H9 (cell line): ENCODE measurements at regions not wholly inside any gene's neighbourhood (a gene's known extent, or its start where the extent isn't known, plus 50 kb on each side); places are given as distances from the start of the nearest gene placed in this dataset.

Experiments used
- DNase-seq: peaks from one replicate; pipeline ENCODE4 v3.0.0-alpha.2; 2017
- H2AFZ ChIP-seq: one replicate; pipeline ENCODE4 v1.6.1; 2013; ENCODE audit warnings: mild to moderate bottlenecking, low read length, control low read depth, moderate library complexity
- H2AK5ac ChIP-seq: 2 replicates; pipeline ENCODE4 v1.6.1; 2013; ENCODE audit warnings: low read length, control low read depth, mixed read lengths; ENCODE audit not compliant: insufficient read length
- H2BK120ac ChIP-seq: one replicate; pipeline ENCODE4 v1.6.1; 2013; ENCODE audit warnings: low read depth, mild to moderate bottlenecking, low read length, control low read depth, inconsistent platforms; ENCODE audit not compliant: poor library complexity, severe bottlenecking
- H2BK12ac ChIP-seq: 2 replicates; pipeline ENCODE4 v1.6.1; 2013; ENCODE audit warnings: low read length, control low read depth, mixed read lengths, low read depth; ENCODE audit not compliant: insufficient read length
- H2BK15ac ChIP-seq: 2 replicates; pipeline ENCODE4 v1.6.1; 2013; ENCODE audit warnings: low read depth, low read length, control low read depth
- H2BK20ac ChIP-seq: one replicate; pipeline ENCODE4 v1.6.1; 2013; ENCODE audit warnings: low read depth, mild to moderate bottlenecking, low read length, control low read depth, inconsistent platforms; ENCODE audit not compliant: poor library complexity, severe bottlenecking
- H2BK5ac ChIP-seq: 2 replicates; pipeline ENCODE4 v1.6.1; 2013; ENCODE audit warnings: low read length, control low read depth, mixed read lengths; ENCODE audit not compliant: insufficient read length
- H3K14ac ChIP-seq: 2 replicates; pipeline ENCODE4 v1.6.1; 2013; ENCODE audit warnings: low read length, control low read depth; ENCODE audit not compliant: insufficient read depth
- H3K18ac ChIP-seq: 2 replicates; pipeline ENCODE4 v1.6.1; 2013; ENCODE audit warnings: low read depth, mild to moderate bottlenecking, mixed read lengths, low read length, control low read depth; ENCODE audit not compliant: insufficient read length
- H3K23ac ChIP-seq: 2 replicates; pipeline ENCODE4 v1.6.1; 2013; ENCODE audit warnings: low read length, control low read depth, mixed read lengths, low read depth; ENCODE audit not compliant: insufficient read length
- H3K23me2 ChIP-seq: 2 replicates; pipeline ENCODE4 v1.6.1; 2013; ENCODE audit warnings: low read depth, mild to moderate bottlenecking, mixed read lengths, low read length, control low read depth; ENCODE audit not compliant: insufficient read length, poor library complexity, severe bottlenecking
- H3K27ac ChIP-seq: 2 replicates; pipeline ENCODE4 v1.5.1; 2013; ENCODE audit warnings: low read length, control low read depth, mixed read lengths, low read depth; ENCODE audit not compliant: insufficient read length
- H3K27me3 ChIP-seq: 2 replicates; pipeline ENCODE4 v1.6.1; 2013; ENCODE audit warnings: low read length, control low read depth, inconsistent platforms; ENCODE audit not compliant: insufficient read depth
- H3K4ac ChIP-seq: 2 replicates; pipeline ENCODE4 v1.6.1; 2013; ENCODE audit warnings: low read depth, mild to moderate bottlenecking, control low read depth, inconsistent platforms, low read length, moderate library complexity
- H3K4me1 ChIP-seq: 2 replicates; pipeline ENCODE4 v1.6.1; 2013; ENCODE audit warnings: low read length, control low read depth, inconsistent platforms; ENCODE audit not compliant: insufficient read depth
- H3K4me2 ChIP-seq: 2 replicates; pipeline ENCODE4 v1.6.1; 2013; ENCODE audit warnings: low read length, control low read depth, mixed read lengths; ENCODE audit not compliant: insufficient read length, insufficient read depth
- H3K56ac ChIP-seq: 2 replicates; pipeline ENCODE4 v1.6.1; 2013; ENCODE audit warnings: low read depth, mild to moderate bottlenecking, mixed read lengths, low read length, control low read depth; ENCODE audit not compliant: insufficient read length
- H3K79me1 ChIP-seq: 2 replicates; pipeline ENCODE4 v1.6.1; 2013; ENCODE audit warnings: low read depth, mild to moderate bottlenecking, moderate library complexity, low read length, control low read depth, inconsistent platforms; ENCODE audit not compliant: insufficient read depth, poor library complexity, severe bottlenecking
- H3K79me2 ChIP-seq: 2 replicates; pipeline ENCODE4 v1.6.1; 2013; ENCODE audit warnings: low read length, control low read depth, inconsistent platforms; ENCODE audit not compliant: insufficient read depth
- H3K9ac ChIP-seq: 2 replicates; pipeline ENCODE4 v1.6.1; 2013; ENCODE audit warnings: low read length, control low read depth, mixed read lengths; ENCODE audit not compliant: insufficient read length; ENCODE audit errors: extremely low read depth
- H3K9me3 ChIP-seq: one replicate; pipeline ENCODE4 v1.6.1; 2013; ENCODE audit warnings: low read depth, low read length, inconsistent platforms; ENCODE audit not compliant: control insufficient read depth
- H3T11ph ChIP-seq: one replicate; pipeline ENCODE4 v1.6.1; 2013; ENCODE audit warnings: mild to moderate bottlenecking, low read length, control low read depth, inconsistent platforms
- H4K20me1 ChIP-seq: one replicate; pipeline ENCODE4 v1.6.1; 2013; ENCODE audit not compliant: control insufficient read depth, insufficient read length, insufficient read depth
- H4K5ac ChIP-seq: 2 replicates; pipeline ENCODE4 v1.6.1; 2013; ENCODE audit warnings: low read depth, mild to moderate bottlenecking, mixed read lengths, low read length, control low read depth; ENCODE audit not compliant: insufficient read length
- H4K8ac ChIP-seq: replicated peaks from 2 replicates; pipeline ENCODE4 v1.6.1; 2013; ENCODE audit warnings: low read length, control low read depth, mixed read lengths, low read depth; ENCODE audit not compliant: insufficient read length
- H4K91ac ChIP-seq: 2 replicates; pipeline ENCODE4 v1.6.1; 2013; ENCODE audit warnings: low read depth, mild to moderate bottlenecking, moderate library complexity, mixed read lengths, low read length, control low read depth; ENCODE audit not compliant: insufficient read length
- H3K27ac Mint-ChIP-seq, 3 experiments: 2 replicates in 2 of 3; 3 replicates in 1 of 3; pipeline ENCODE4 v1.8.0; 2020 to 2021; ENCODE audit warnings: mixed read lengths in 3 of 3, mild to moderate bottlenecking in 1 of 3, moderate library complexity in 1 of 3
- H3K27me3 Mint-ChIP-seq: 2 replicates; pipeline ENCODE4 v1.8.0; 2021; ENCODE audit warnings: low read depth, mild to moderate bottlenecking, moderate library complexity, mixed read lengths
- H3K36me3 Mint-ChIP-seq, 3 experiments: 2 replicates in 2 of 3; 3 replicates in 1 of 3; pipeline ENCODE4 v1.8.0; 2020 to 2021; ENCODE audit warnings: low read depth in 3 of 3, mixed read lengths in 3 of 3; ENCODE audit not compliant: insufficient read depth in 1 of 3
- H3K4me1 Mint-ChIP-seq, 2 experiments: 2 replicates each; pipeline ENCODE4 v1.8.0; 2020; ENCODE audit warnings: mixed read lengths in 2 of 2
- H3K4me3 Mint-ChIP-seq, 2 experiments: 2 replicates in 1 of 2; 3 replicates in 1 of 2; pipeline ENCODE4 v1.8.0; 2020 to 2021; ENCODE audit warnings: mild to moderate bottlenecking in 2 of 2, mixed read lengths in 2 of 2, moderate library complexity in 1 of 2
- H3K9me3 Mint-ChIP-seq, 2 experiments: 2 replicates in 1 of 2; 3 replicates in 1 of 2; pipeline ENCODE4 v1.8.0; 2020; ENCODE audit warnings: mild to moderate bottlenecking in 2 of 2, mixed read lengths in 2 of 2, moderate library complexity in 1 of 2
- WGBS: extraction: QIAGEN DNeasy Blood & Tissue Kit; methylation state at CpG from one replicate; pipeline ENCODE4 v1.1.7; 2013; ENCODE audit warnings: missing lambda C conversion rate, low lambda C conversion rate, mixed read lengths; ENCODE audit not compliant: insufficient read length; ENCODE audit errors: extremely low coverage; 5-methylcytosine and 5-hydroxymethylcytosine counted together
- TF ChIP-seq, protein P1 (sequence below): fragments of 200-600 bp; sonication (generic); conservative IDR thresholded peaks from 3 replicates; pipeline ENCODE4 v1.8.0; 2021; ENCODE audit warnings: antibody characterized with exemption, mild to moderate bottlenecking

DNA sequence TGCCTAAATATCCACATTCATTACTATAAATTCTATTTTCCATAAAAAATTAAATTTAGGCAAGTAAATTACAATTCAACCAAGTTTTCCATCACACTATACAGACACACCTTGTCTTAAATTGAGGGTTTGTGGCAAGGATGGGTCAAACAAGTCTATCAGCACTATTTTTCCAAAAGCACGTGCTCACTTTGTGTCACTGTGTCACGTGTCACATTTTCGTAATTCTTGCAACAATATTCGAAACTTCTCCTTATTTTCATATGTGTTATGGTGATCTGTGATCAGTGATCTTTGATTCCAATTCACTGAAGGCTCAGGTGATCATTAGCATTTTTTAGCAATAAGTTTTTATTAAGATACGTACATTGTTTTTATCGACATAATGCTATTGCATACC lies 323.3 kb upstream of the CNTN4 start:
- no peak overlapping the region for H2BK20ac ChIP-seq
- no peaks in the 10 kb centered on the region for H3K23me2 ChIP-seq
- Mint-ChIP-seq H3K27me3 (no peaks in the 10 kb centered on the region; the same call in 1 of the 2 replicates), H3K4me3 (no peak overlapping the region), H3K27ac (no peak overlapping the region), H3K4me1 (peaks cover 12 to 13% of the 10 kb centered on the region in 2 experiments), H3K36me3 (no peaks in the 10 kb centered on the region; a peak in 1 of 7 replicates), H3K9me3 (no peaks in the 10 kb centered on the region; a peak in 1 of 5 replicates)
- DNase-seq: no peak
- H2AFZ ChIP-seq: no peak overlapping the region
- H2BK12ac ChIP-seq: no peak overlapping the region
- no peak overlapping the region for H3K23ac ChIP-seq
- no peak overlapping the region for H3T11ph ChIP-seq
- H3K4ac ChIP-seq: no peak overlapping the region
- no peaks in the 10 kb centered on the region for H3K9me3 ChIP-seq
- no peaks in the 10 kb centered on the region for H4K20me1 ChIP-seq
- no peak overlapping the region for H4K5ac ChIP-seq
- H2BK5ac ChIP-seq: no peak overlapping the region
- H3K4me2 ChIP-seq: no peak overlapping the region
- no peak overlapping the region for H3K9ac ChIP-seq
- no peak overlapping the region for H2BK120ac ChIP-seq
- no peaks in the 10 kb centered on the region; the same call in 1 of the 2 replicates for H3K4me1 ChIP-seq
- no peaks in the 10 kb centered on the region for H3K27me3 ChIP-seq
- no peak overlapping the region for H3K56ac ChIP-seq
- no peak overlapping the region for H3K14ac ChIP-seq
- H3K18ac ChIP-seq: no peak overlapping the region
- H2AK5ac ChIP-seq: no peak overlapping the region
- no peaks in the 10 kb centered on the region for H3K79me1 ChIP-seq
- no peak overlapping the region for H4K8ac ChIP-seq
- no peaks in the 10 kb centered on the region for H3K79me2 ChIP-seq
- TF ChIP-seq, protein P1, sequence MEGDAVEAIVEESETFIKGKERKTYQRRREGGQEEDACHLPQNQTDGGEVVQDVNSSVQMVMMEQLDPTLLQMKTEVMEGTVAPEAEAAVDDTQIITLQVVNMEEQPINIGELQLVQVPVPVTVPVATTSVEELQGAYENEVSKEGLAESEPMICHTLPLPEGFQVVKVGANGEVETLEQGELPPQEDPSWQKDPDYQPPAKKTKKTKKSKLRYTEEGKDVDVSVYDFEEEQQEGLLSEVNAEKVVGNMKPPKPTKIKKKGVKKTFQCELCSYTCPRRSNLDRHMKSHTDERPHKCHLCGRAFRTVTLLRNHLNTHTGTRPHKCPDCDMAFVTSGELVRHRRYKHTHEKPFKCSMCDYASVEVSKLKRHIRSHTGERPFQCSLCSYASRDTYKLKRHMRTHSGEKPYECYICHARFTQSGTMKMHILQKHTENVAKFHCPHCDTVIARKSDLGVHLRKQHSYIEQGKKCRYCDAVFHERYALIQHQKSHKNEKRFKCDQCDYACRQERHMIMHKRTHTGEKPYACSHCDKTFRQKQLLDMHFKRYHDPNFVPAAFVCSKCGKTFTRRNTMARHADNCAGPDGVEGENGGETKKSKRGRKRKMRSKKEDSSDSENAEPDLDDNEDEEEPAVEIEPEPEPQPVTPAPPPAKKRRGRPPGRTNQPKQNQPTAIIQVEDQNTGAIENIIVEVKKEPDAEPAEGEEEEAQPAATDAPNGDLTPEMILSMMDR: no peak
- WGBS: no CpG with 5 or more reads among the region's 6 CpGs
- no peak overlapping the region for H4K91ac ChIP-seq
- no peak overlapping the region for H3K27ac ChIP-seq
- no peak overlapping the region for H2BK15ac ChIP-seq
